AG10803 (cell line): ENCODE measurements at regions not wholly inside any gene's neighbourhood (a gene's known extent, or its start where the extent isn't known, plus 50 kb on each side); places are given as distances from the start of the nearest gene placed in this dataset.

ENCODE experiments used
- DNase-seq: peaks from one replicate; pipeline ENCODE4 v3.0.0; 2010; ENCODE audit warnings: low read depth
- H3K4me3 ChIP-seq: 2 replicates; pipeline ENCODE4 v1.5.1; 2011; ENCODE audit warnings: mild to moderate bottlenecking, low read length, control low read depth
- CTCF ChIP-seq: conservative IDR thresholded peaks from 2 replicates; pipeline ENCODE4 v1.5.1; 2011; ENCODE audit warnings: mild to moderate bottlenecking, low read length, control low read depth, inconsistent platforms

DNA sequence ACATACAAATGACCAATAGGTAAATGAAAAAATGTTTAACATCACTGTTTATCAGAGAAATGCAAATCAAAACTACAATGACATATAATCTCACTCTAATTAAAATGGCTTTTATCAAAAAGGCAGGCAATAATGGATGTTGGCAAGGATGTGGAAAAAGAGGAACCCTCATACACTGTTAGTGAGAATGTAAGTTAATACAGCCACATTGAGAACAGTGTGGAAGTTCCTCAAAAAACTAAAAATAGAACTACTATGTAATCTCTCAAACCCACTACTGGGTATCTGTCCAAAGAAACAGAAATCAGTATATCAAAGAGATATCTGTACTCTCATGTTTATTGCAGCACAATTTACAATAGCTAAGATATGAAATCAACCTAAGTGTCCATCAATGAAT lies 165.9 kb upstream of the HHIP start:
- DNase-seq: no peak
- H3K4me3 ChIP-seq: no peak overlapping the region
- TF ChIP-seq CTCF: no peak

GRCh38 chr4:144489831-144490230 lies 156.1 kb upstream of the HHIP start:
- TF ChIP-seq CTCF: no peak
- no peak for DNase-seq
- no peak overlapping the region for H3K4me3 ChIP-seq

DNA sequence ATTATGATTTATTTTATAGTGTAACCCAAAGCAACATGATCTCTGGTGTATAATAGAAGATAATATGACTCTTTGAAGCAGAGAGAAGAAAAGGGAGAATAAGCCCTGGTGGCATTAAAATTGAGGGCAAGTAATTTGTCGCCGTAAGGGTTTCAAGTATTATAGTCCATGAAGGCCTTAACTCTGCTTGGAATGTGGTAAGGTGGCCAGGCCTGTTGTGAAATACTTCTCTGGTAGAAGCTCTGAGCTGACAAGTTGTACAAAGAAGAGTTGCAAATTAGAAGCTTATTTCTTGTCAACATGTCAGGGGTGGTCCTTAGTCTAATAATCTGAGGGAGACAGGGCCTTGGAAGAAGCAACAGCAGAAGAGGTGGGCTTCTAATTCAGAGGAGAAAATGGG lies 151.7 kb upstream of the HHIP start:
- no peak for TF ChIP-seq CTCF
- DNase-seq: no peak
- no peak overlapping the region for H3K4me3 ChIP-seq

GRCh38 chr4:144495944-144496343 lies 150.0 kb upstream of the HHIP start:
- no peak for DNase-seq
- no peak overlapping the region for H3K4me3 ChIP-seq
- TF ChIP-seq CTCF: no peak

DNA sequence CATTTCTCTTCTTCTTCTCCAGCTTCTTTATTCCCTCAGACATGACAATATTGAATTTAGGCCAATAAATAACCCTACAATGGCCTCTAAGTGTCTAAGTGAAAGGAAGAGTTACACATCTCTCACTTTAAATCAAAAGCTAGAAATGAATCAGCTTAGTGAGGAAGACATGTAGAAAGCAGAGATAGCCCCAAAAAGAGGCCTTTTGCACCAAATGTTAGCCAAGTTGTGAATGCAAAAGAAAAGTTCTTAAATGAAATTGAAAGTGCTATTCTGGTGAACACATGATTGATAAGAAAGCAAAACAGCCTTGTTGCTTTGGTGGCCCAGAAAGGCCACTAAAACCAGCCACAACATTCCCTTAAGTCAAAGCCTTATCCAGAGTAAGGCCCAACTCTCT lies 146.2 kb upstream of the HHIP start:
- no peak overlapping the region for H3K4me3 ChIP-seq
- no peak for TF ChIP-seq CTCF
- DNase-seq: no peak

DNA sequence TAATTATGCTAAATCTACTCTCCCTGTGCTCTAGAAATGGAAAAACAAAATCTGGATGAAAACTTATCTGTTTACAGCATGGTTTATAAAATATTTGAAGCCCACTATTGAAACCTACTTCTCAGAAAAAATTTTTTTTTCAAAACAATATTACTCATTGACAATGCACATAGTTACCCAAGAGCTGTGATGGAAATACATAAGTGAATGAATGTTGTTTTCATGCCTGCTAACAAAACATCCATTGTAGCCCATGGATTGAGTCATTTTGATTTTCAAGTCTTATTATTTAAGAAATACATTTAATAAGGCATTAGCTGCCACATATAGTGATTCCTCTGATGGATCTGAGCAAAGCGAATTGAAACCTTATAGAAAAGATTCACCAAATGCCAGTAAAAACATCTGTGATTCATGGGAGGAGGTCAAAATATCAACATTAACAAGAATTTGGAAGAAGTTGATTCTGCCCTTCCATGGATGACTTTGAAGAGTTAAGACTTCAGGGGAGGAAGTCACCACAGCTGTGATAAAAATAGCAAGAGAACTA lies 144.7 kb upstream of the HHIP start:
- DNase-seq: no peak
- H3K4me3 ChIP-seq: no peak overlapping the region
- TF ChIP-seq CTCF: no peak

GRCh38 chr4:144504883-144505282 lies 141.1 kb upstream of the HHIP start:
- H3K4me3 ChIP-seq: no peak overlapping the region
- no peak for DNase-seq
- no peak for TF ChIP-seq CTCF
